GM23338 (cell line): ENCODE measurements at regions not wholly inside any gene's neighbourhood (a gene's known extent, or its start where the extent isn't known, plus 50 kb on each side); places are given as distances from the start of the nearest gene placed in this dataset.

Experiments used
- ATAC-seq: fragments of 200-7000 bp; cut with Tn5 transposase; 3 replicates; pipeline ENCODE4 v1.9.1; 2020
- DNase-seq: peaks from one replicate; pipeline ENCODE4 v3.0.0-alpha.2; 2015; ENCODE audit warnings: low spot score
- H2AFZ ChIP-seq: fragments of 200-600 bp; sonication (generic); 2 replicates; pipeline ENCODE4 v1.8.0; 2016; ENCODE audit warnings: antibody characterized with exemption, mild to moderate bottlenecking, moderate library complexity
- H3F3A ChIP-seq: fragments of 200-600 bp; sonication (generic); replicated peaks from 2 replicates; pipeline ENCODE4 v1.8.0; 2017; ENCODE audit warnings: antibody characterized with exemption, mixed run types, low read depth
- H3K27ac ChIP-seq: fragments of 200-600 bp; sonication (generic); 2 replicates; pipeline ENCODE4 v1.6.1; 2016; ENCODE audit warnings: low read depth
- H3K27me3 ChIP-seq: fragments of 200-600 bp; sonication (generic); 2 replicates; pipeline ENCODE4 v1.8.0; 2016; ENCODE audit warnings: mild to moderate bottlenecking, mixed run types, moderate library complexity; ENCODE audit not compliant: insufficient read depth
- H3K36me3 ChIP-seq: fragments of 200-600 bp; sonication (generic); 2 replicates; pipeline ENCODE4 v1.8.0; 2016; ENCODE audit warnings: mild to moderate bottlenecking; ENCODE audit not compliant: insufficient read depth
- H3K4me1 ChIP-seq: fragments of 200-600 bp; sonication (generic); 2 replicates; pipeline ENCODE4 v1.8.0; 2016; ENCODE audit warnings: mild to moderate bottlenecking, moderate library complexity; ENCODE audit not compliant: insufficient read depth
- H3K4me2 ChIP-seq: fragments of 200-600 bp; sonication (generic); 2 replicates; pipeline ENCODE4 v1.7.1; 2017; ENCODE audit warnings: mixed run types
- H3K4me3 ChIP-seq: fragments of 200-600 bp; sonication (generic); 2 replicates; pipeline ENCODE4 v1.6.1; 2016; ENCODE audit warnings: mixed run types
- H3K79me2 ChIP-seq: fragments of 200-600 bp; sonication (generic); replicated peaks from 2 replicates; pipeline ENCODE4 v1.8.0; 2017; ENCODE audit warnings: mild to moderate bottlenecking; ENCODE audit not compliant: insufficient read depth
- H3K9me2 ChIP-seq: fragments of 200-600 bp; sonication (generic); 2 replicates; pipeline ENCODE4 v1.8.0; 2017; ENCODE audit not compliant: insufficient read depth
- H4K20me1 ChIP-seq: fragments of 200-600 bp; sonication (generic); replicated peaks from 2 replicates; pipeline ENCODE4 v1.8.0; 2017; ENCODE audit warnings: mild to moderate bottlenecking; ENCODE audit not compliant: insufficient read depth
- H3K27ac Mint-ChIP-seq: 2 replicates; pipeline ENCODE4 v1.8.0; 2020; ENCODE audit warnings: inconsistent platforms, mild to moderate bottlenecking, moderate library complexity, mixed read lengths
- H3K27me3 Mint-ChIP-seq: 3 replicates; pipeline ENCODE4 v1.8.0; 2022; ENCODE audit warnings: low read depth, mild to moderate bottlenecking, moderate library complexity, mixed read lengths, inconsistent platforms; ENCODE audit not compliant: insufficient read depth, poor library complexity
- H3K36me3 Mint-ChIP-seq: 3 replicates; pipeline ENCODE4 v1.8.0; 2021; ENCODE audit warnings: low read depth, mild to moderate bottlenecking, inconsistent platforms, moderate library complexity, mixed read lengths
- H3K4me1 Mint-ChIP-seq: 3 replicates; pipeline ENCODE4 v1.8.0; 2020; ENCODE audit warnings: mild to moderate bottlenecking, inconsistent platforms, mixed read lengths
- H3K4me3 Mint-ChIP-seq: 3 replicates; pipeline ENCODE4 v1.8.0; 2021; ENCODE audit warnings: moderate library complexity, mild to moderate bottlenecking, inconsistent platforms, mixed read lengths
- H3K9me3 Mint-ChIP-seq: 3 replicates; pipeline ENCODE4 v1.8.0; 2020; ENCODE audit warnings: moderate library complexity, mild to moderate bottlenecking, inconsistent platforms, mixed read lengths
- CREB1 ChIP-seq: fragments of 250-450 bp; sonication (Bioruptor Pico); IDR thresholded peaks from 2 replicates; pipeline ENCODE4 v1.5.0; 2020; ENCODE audit warnings: low read depth, mild to moderate bottlenecking, moderate library complexity
- CTCF ChIP-seq, 2 experiments: fragments of 200-600 bp in 1 of 2; sonication (generic) in 1 of 2; conservative IDR thresholded peaks; 2 replicates each; pipeline versions ENCODE4 v1.5.1 to v1.6.1; 2016 to 2017; ENCODE audit warnings: antibody characterized with exemption in 2 of 2, low read depth in 2 of 2, mild to moderate bottlenecking in 2 of 2, moderate library complexity in 1 of 2
- ETS1 ChIP-seq: IDR thresholded peaks from 2 replicates; pipeline ENCODE4 v1.6.1; 2016; ENCODE audit warnings: antibody characterized with exemption
- EZH2 ChIP-seq: fragments of 200-600 bp; sonication (generic); IDR thresholded peaks from one replicate; pipeline ENCODE4 v1.8.0; 2017; ENCODE audit warnings: antibody characterized with exemption, mild to moderate bottlenecking, low read depth; ENCODE audit not compliant: unreplicated experiment
- JUNB ChIP-seq: IDR thresholded peaks from one replicate; pipeline ENCODE4 v1.6.1; 2016; ENCODE audit warnings: antibody characterized with exemption; ENCODE audit not compliant: unreplicated experiment
- NANOG ChIP-seq: IDR thresholded peaks from 2 replicates; pipeline ENCODE4 v1.6.1; 2016; ENCODE audit warnings: antibody characterized with exemption, borderline replicate concordance
- POLR2AphosphoS5 ChIP-seq: IDR thresholded peaks from 2 replicates; pipeline ENCODE4 v1.6.1; 2016; ENCODE audit warnings: antibody characterized with exemption, low read depth
- STAT1 ChIP-seq: IDR thresholded peaks from one replicate; pipeline ENCODE4 v1.6.1; 2016; ENCODE audit warnings: antibody characterized with exemption; ENCODE audit not compliant: unreplicated experiment
- ZNF331 ChIP-seq: fragments of 250-450 bp; sonication (Bioruptor Pico); IDR thresholded peaks from 2 replicates; pipeline ENCODE4 v1.5.0; 2020; ENCODE audit warnings: low read depth, mild to moderate bottlenecking, moderate library complexity

GRCh38 chr6:12530345-12530744 lies 186.2 kb upstream of the PHACTR1 start (continued):
- TF ChIP-seq ZNF331 (CRISPR knock-in tag) (no peak), STAT1 (no peak), EZH2 (no peak), ETS1 (no peak), POLR2AphosphoS5 (no peak), JUNB (no peak), NANOG (no peak), CREB1 (CRISPR knock-in tag) (no peak), CTCF (conservative IDR thresholded peaks at IDR 0.05; ENCODE audit: low read depth in 2 of 2) (no peak)

GRCh38 chr6:12533586-12533985 lies 183.0 kb upstream of the PHACTR1 start:
- H3F3A ChIP-seq: no peaks in the 10 kb centered on the region
- H4K20me1 ChIP-seq: no peaks in the 10 kb centered on the region
- H3K9me2 ChIP-seq: 0 out of 2 replicates have a peak, but pooled peaks cover under 1% of the 10 kb centered on the region
- no peak overlapping the region for H2AFZ ChIP-seq
- no peak for DNase-seq
- H3K4me1 ChIP-seq: 0 out of 2 replicates have a peak, but pooled peaks cover 7% of the 10 kb centered on the region
- TF ChIP-seq ZNF331 (CRISPR knock-in tag) (no peak), JUNB (no peak), NANOG (no peak), CTCF (conservative IDR thresholded peaks at IDR 0.05; ENCODE audit: low read depth in 2 of 2) (no peak)
- Mint-ChIP-seq H3K36me3 (no peaks in the 10 kb centered on the region), H3K9me3 (no peaks in the 10 kb centered on the region), H3K27me3 (peaks cover 4% of the 10 kb centered on the region), H3K4me1 (peaks cover 7% of the 10 kb centered on the region), H3K27ac (no peak overlapping the region), H3K4me3 (no peak overlapping the region)
- no peaks in the 10 kb centered on the region for H3K27me3 ChIP-seq
- H3K79me2 ChIP-seq: no peaks in the 10 kb centered on the region
- no peak overlapping the region for H3K4me2 ChIP-seq
- no peaks in the 10 kb centered on the region for H3K36me3 ChIP-seq
- no peak overlapping the region for H3K4me3 ChIP-seq
- H3K27ac ChIP-seq: no peak overlapping the region
- no peak for ATAC-seq
